Endothelial cell of umbilical vein (primary cell): ENCODE measurements at regions not wholly inside any gene's neighbourhood (a gene's known extent, or its start where the extent isn't known, plus 50 kb on each side); places are given as distances from the start of the nearest gene placed in this dataset.

Experiments
- EZH2 ChIP-seq: IDR thresholded peaks from 2 replicates; pipeline ENCODE4 v1.6.1; 2012; ENCODE audit warnings: borderline replicate concordance, low read depth, mild to moderate bottlenecking, moderate library complexity, low read length, inconsistent platforms; ENCODE audit not compliant: severe bottlenecking
- FOS ChIP-seq: IDR thresholded peaks from 2 replicates; pipeline ENCODE4 v1.6.1; 2011; ENCODE audit warnings: mild to moderate bottlenecking, low read length, moderate library complexity, borderline replicate concordance; ENCODE audit not compliant: insufficient read depth
- JUN ChIP-seq: IDR thresholded peaks from 2 replicates; pipeline ENCODE4 v1.6.1; 2011; ENCODE audit warnings: borderline replicate concordance, low read depth; ENCODE audit not compliant: insufficient read length, insufficient read depth
- MYC ChIP-seq: IDR thresholded peaks from one replicate; pipeline ENCODE4 v1.6.1; 2011; ENCODE audit warnings: mild to moderate bottlenecking, low read depth, low read length
- POLR2A ChIP-seq: IDR thresholded peaks from 2 replicates; pipeline ENCODE4 v1.6.1; 2012; ENCODE audit warnings: low read depth, mild to moderate bottlenecking, control low read depth, low read length
- POLR2AphosphoS5 ChIP-seq: IDR thresholded peaks from 2 replicates; pipeline ENCODE4 v1.6.1; 2012; ENCODE audit warnings: low read depth, mild to moderate bottlenecking, control low read depth, low read length, moderate library complexity; ENCODE audit not compliant: insufficient read depth
- TF ChIP-seq, protein P1 (sequence below), 2 donors: IDR thresholded peaks; 1 replicate in 1 of 2; 2 replicates in 1 of 2; pipeline ENCODE4 v1.5.1; 2011; ENCODE audit warnings: low read length in 2 of 2, mild to moderate bottlenecking in 2 of 2, moderate library complexity in 2 of 2, control low read depth in 1 of 2, inconsistent platforms in 1 of 2, low read depth in 1 of 2; ENCODE audit not compliant: insufficient read depth in 1 of 2; ENCODE audit errors: extremely low read depth in 1 of 2
- TF ChIP-seq, protein P2 (sequence below): IDR thresholded peaks from 2 replicates; pipeline ENCODE4 v1.6.1; 2011; ENCODE audit not compliant: insufficient read depth, insufficient read length

GRCh38 chr4:149897783-149898182 is 82.1 kb upstream of the IQCM start:
- TF ChIP-seq EZH2, result no peak
- no peak for TF ChIP-seq POLR2AphosphoS5
- TF ChIP-seq, protein P1, sequence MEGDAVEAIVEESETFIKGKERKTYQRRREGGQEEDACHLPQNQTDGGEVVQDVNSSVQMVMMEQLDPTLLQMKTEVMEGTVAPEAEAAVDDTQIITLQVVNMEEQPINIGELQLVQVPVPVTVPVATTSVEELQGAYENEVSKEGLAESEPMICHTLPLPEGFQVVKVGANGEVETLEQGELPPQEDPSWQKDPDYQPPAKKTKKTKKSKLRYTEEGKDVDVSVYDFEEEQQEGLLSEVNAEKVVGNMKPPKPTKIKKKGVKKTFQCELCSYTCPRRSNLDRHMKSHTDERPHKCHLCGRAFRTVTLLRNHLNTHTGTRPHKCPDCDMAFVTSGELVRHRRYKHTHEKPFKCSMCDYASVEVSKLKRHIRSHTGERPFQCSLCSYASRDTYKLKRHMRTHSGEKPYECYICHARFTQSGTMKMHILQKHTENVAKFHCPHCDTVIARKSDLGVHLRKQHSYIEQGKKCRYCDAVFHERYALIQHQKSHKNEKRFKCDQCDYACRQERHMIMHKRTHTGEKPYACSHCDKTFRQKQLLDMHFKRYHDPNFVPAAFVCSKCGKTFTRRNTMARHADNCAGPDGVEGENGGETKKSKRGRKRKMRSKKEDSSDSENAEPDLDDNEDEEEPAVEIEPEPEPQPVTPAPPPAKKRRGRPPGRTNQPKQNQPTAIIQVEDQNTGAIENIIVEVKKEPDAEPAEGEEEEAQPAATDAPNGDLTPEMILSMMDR (IDR thresholded peaks at IDR 0.05; ENCODE audit: extremely low read depth in 1 of 2, insufficient read depth in 1 of 2, low read depth in 1 of 2, low read length in 2 of 2), result peak in 1 of 2 donors; percentile 7
- no peak for TF ChIP-seq POLR2A
- TF ChIP-seq MYC, result no peak
- TF ChIP-seq FOS, result no peak
- TF ChIP-seq, protein P2, sequence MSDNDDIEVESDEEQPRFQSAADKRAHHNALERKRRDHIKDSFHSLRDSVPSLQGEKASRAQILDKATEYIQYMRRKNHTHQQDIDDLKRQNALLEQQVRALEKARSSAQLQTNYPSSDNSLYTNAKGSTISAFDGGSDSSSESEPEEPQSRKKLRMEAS, result no peak
- TF ChIP-seq JUN, result no peak
